Calu3 (cell line): ENCODE measurements at regions not wholly inside any gene's neighbourhood (a gene's known extent, or its start where the extent isn't known, plus 50 kb on each side); places are given as distances from the start of the nearest gene placed in this dataset.

ENCODE experiments used
- BruUV-seq: library from RNA; stranded (reverse); fragments of 400-500 nt; replicated peaks from 2 replicates; lab custom pipeline; 2021; lab: Mats Ljungman, UMichigan
- CTCF ChIA-PET: fragments of 300-600 bp; sonication (Branson Sonifier 250); formaldehyde crosslinking; loops from one replicate; lab custom pipeline; 2022; ENCODE audit warnings: antibody characterized with exemption; lab: Charles Lee
- DNase-seq: peaks from one replicate; pipeline ENCODE4 v3.0.0; 2022
- H3K27ac Mint-ChIP-seq: one replicate; pipeline ENCODE4 v1.8.0; 2022; ENCODE audit warnings: mixed read lengths; ENCODE audit not compliant: unreplicated experiment
- H3K27me3 Mint-ChIP-seq: one replicate; pipeline ENCODE4 v1.8.0; 2022; ENCODE audit warnings: mixed read lengths; ENCODE audit not compliant: unreplicated experiment
- H3K36me3 Mint-ChIP-seq: one replicate; pipeline ENCODE4 v1.8.0; 2022; ENCODE audit warnings: mild to moderate bottlenecking, moderate library complexity, mixed read lengths; ENCODE audit not compliant: insufficient read depth, unreplicated experiment
- H3K4me1 Mint-ChIP-seq: one replicate; pipeline ENCODE4 v1.8.0; 2022; ENCODE audit warnings: mild to moderate bottlenecking, low read depth, mixed read lengths; ENCODE audit not compliant: unreplicated experiment
- H3K4me3 Mint-ChIP-seq: one replicate; pipeline ENCODE4 v1.8.0; 2022; ENCODE audit warnings: mild to moderate bottlenecking, low read depth, moderate library complexity, mixed read lengths; ENCODE audit not compliant: unreplicated experiment
- H3K9me3 Mint-ChIP-seq: one replicate; pipeline ENCODE4 v1.8.0; 2022; ENCODE audit warnings: low read depth, mixed read lengths; ENCODE audit not compliant: unreplicated experiment
- intact Hi-C: fragments of 100-400 bp; cut with micrococcal nuclease; formaldehyde crosslinking; loops from one replicate; pipeline ENCODE4 v1.10.0; 2022; ENCODE audit not compliant: unreplicated experiment
- TF ChIP-seq, protein P1 (sequence below): fragments of 200-600 bp; IDR thresholded peaks from one replicate; pipeline ENCODE4 v1.8.0; 2022; ENCODE audit warnings: antibody characterized with exemption; ENCODE audit not compliant: unreplicated experiment

DNA sequence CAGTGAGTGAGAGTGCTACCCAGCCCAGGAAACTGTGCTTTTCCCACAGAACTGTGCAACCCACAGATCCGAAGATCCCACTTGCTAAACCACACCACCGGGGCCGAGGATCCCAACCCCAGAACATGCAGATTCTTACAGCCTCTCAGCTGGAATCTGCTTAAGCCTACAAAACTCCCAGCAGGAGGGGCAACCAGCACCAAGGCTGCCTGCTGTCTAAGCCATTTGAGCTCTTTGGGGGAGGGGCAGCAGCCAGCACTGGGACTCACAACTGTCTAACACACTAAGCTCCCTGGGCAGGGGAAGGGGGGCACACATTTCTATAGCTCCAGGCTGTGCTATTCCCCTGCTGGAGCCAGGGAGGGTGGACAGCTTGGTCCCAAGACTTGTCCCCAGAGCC, 529.9 kb downstream of the XPNPEP1 start:
- DNase-seq: no peak
- Mint-ChIP-seq H3K4me3 (no peak overlapping the region), H3K9me3 (peaks cover 12% of the 10 kb centered on the region), H3K27me3 (no peaks in the 10 kb centered on the region), H3K4me1 (no peaks in the 10 kb centered on the region), H3K27ac (no peak overlapping the region), H3K36me3 (no peaks in the 10 kb centered on the region)
- CTCF ChIA-PET: no interaction called here
- intact Hi-C loops: no loop called here
- no TSS peak for BruUV-seq
- TF ChIP-seq, protein P1, sequence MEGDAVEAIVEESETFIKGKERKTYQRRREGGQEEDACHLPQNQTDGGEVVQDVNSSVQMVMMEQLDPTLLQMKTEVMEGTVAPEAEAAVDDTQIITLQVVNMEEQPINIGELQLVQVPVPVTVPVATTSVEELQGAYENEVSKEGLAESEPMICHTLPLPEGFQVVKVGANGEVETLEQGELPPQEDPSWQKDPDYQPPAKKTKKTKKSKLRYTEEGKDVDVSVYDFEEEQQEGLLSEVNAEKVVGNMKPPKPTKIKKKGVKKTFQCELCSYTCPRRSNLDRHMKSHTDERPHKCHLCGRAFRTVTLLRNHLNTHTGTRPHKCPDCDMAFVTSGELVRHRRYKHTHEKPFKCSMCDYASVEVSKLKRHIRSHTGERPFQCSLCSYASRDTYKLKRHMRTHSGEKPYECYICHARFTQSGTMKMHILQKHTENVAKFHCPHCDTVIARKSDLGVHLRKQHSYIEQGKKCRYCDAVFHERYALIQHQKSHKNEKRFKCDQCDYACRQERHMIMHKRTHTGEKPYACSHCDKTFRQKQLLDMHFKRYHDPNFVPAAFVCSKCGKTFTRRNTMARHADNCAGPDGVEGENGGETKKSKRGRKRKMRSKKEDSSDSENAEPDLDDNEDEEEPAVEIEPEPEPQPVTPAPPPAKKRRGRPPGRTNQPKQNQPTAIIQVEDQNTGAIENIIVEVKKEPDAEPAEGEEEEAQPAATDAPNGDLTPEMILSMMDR: no peak

DNA sequence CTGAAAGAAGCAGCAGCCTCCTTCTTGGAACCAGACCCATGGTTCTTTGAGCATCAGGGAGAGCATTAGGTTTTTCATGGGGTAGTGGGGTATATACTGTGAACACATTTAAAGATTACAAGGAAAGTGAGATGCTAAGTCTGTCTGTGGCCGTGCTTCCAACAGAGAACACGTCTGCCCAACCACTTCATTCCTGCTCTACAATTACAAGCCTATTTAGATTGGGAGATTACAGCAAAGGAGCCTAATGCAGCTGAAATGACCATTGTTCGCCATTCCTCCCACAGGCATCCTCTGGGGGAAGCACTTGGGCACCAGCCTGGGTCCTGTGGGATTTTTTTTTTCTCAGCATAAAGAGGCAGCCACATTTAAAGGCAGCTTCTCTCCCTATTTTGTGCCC, 536.4 kb downstream of the XPNPEP1 start:
- CTCF ChIA-PET: no interaction called here
- no peak for DNase-seq
- no peaks in the 10 kb centered on the region for H3K4me1 Mint-ChIP-seq
- BruUV-seq: no TSS peak
- no peaks in the 10 kb centered on the region for H3K9me3 Mint-ChIP-seq
- H3K4me3 Mint-ChIP-seq: no peak overlapping the region
- TF ChIP-seq, protein P1: no peak
- intact Hi-C loops: no loop called here
- no peaks in the 10 kb centered on the region for H3K27me3 Mint-ChIP-seq
- H3K36me3 Mint-ChIP-seq: no peaks in the 10 kb centered on the region
- no peak overlapping the region for H3K27ac Mint-ChIP-seq

- intact Hi-C loops: no loop called here
- Mint-ChIP-seq H3K27ac (no peak overlapping the region), H3K4me1 (no peaks in the 10 kb centered on the region), H3K36me3 (no peaks in the 10 kb centered on the region), H3K4me3 (no peak overlapping the region), H3K9me3 (no peaks in the 10 kb centered on the region), H3K27me3 (no peaks in the 10 kb centered on the region)
- CTCF ChIA-PET: no interaction called here
- TF ChIP-seq, protein P1: no peak
- no TSS peak for BruUV-seq
- no peak for DNase-seq
These were observed 537.2 kb downstream of the XPNPEP1 start for GRCh38 chr10:109386101-109386500.

- H3K36me3 Mint-ChIP-seq: no peaks in the 10 kb centered on the region
- H3K4me3 Mint-ChIP-seq: no peak overlapping the region
- peaks cover 2% of the 10 kb centered on the region for H3K9me3 Mint-ChIP-seq
- intact Hi-C loops: no loop called here
- TF ChIP-seq, protein P1: no peak
- no peaks in the 10 kb centered on the region for H3K27me3 Mint-ChIP-seq
- CTCF ChIA-PET: no interaction called here
- H3K4me1 Mint-ChIP-seq: no peaks in the 10 kb centered on the region
- no peak overlapping the region for H3K27ac Mint-ChIP-seq
- DNase-seq: no peak
- no TSS peak for BruUV-seq
These were observed 544.1 kb downstream of the XPNPEP1 start for GRCh38 chr10:109379186-109379585.
